IMR-90 (cell line): ENCODE measurements at regions not wholly inside any gene's neighbourhood (a gene's known extent, or its start where the extent isn't known, plus 50 kb on each side); places are given as distances from the start of the nearest gene placed in this dataset.

Experiments
- ATAC-seq: fragments of 200-7000 bp; cut with Tn5 transposase; 2 replicates; pipeline ENCODE4 v1.9.1; 2020; ENCODE audit warnings: low read depth, mild to moderate bottlenecking, moderate library complexity
- BruUV-seq: library from RNA; stranded (reverse); fragments of 400-500 nt; replicated peaks from 2 replicates; lab custom pipeline; 2021; lab: Mats Ljungman, UMichigan
- CTCF ChIA-PET: fragments of 300-600 bp; formaldehyde crosslinking; extraction: SDS; loops from one replicate; lab custom pipeline; 2021; ENCODE audit warnings: antibody characterized with exemption; lab: Yijun Ruan, JAX
- POLR2A ChIA-PET: fragments of 300-600 bp; sonication (Branson Sonifier 250); formaldehyde crosslinking; loops from one replicate; lab custom pipeline; 2022; ENCODE audit warnings: antibody characterized with exemption; ENCODE audit not compliant: unreplicated experiment; lab: Charles Lee
- DNase-seq: peaks from one replicate; pipeline ENCODE4 v3.0.0; 2013
- H2AFZ ChIP-seq: replicated peaks from 2 replicates; pipeline ENCODE3; 2013; ENCODE audit warnings: low read length, mild to moderate bottlenecking; ENCODE audit not compliant: poor library complexity
- H2AK5ac ChIP-seq: 2 replicates; pipeline ENCODE4 v1.6.1; 2013; ENCODE audit warnings: low read depth, low read length, inconsistent platforms
- H2AK9ac ChIP-seq: replicated peaks from 2 replicates; pipeline ENCODE3; 2013; ENCODE audit warnings: mild to moderate bottlenecking, low read depth, low read length, moderate library complexity; ENCODE audit not compliant: poor library complexity
- H2BK120ac ChIP-seq: 2 replicates; pipeline ENCODE4 v1.6.1; 2013; ENCODE audit warnings: low read depth, low read length, inconsistent platforms
- H2BK15ac ChIP-seq: 3 replicates; pipeline ENCODE4 v1.6.1; 2013; ENCODE audit warnings: low read depth, low read length, inconsistent platforms
- H2BK20ac ChIP-seq: 2 replicates; pipeline ENCODE4 v1.6.1; 2013; ENCODE audit warnings: low read depth, mild to moderate bottlenecking, inconsistent platforms, low read length, moderate library complexity
- H2BK5ac ChIP-seq: 2 replicates; pipeline ENCODE4 v1.6.1; 2013; ENCODE audit warnings: mild to moderate bottlenecking, low read depth, low read length, inconsistent platforms; ENCODE audit not compliant: poor library complexity, severe bottlenecking
- H3K14ac ChIP-seq: replicated peaks from 2 replicates; pipeline ENCODE4 v1.6.1; 2013; ENCODE audit warnings: low read depth, low read length, inconsistent platforms
- H3K18ac ChIP-seq: 2 replicates; pipeline ENCODE4 v1.6.1; 2013; ENCODE audit warnings: low read depth, low read length, control low read depth
- H3K23ac ChIP-seq: 2 replicates; pipeline ENCODE4 v1.6.1; 2013; ENCODE audit warnings: low read depth, low read length, inconsistent platforms
- H3K27ac ChIP-seq: 2 replicates; pipeline ENCODE4 v1.5.1; 2013; ENCODE audit warnings: mild to moderate bottlenecking, control low read depth, low read length; ENCODE audit not compliant: insufficient read depth
- H3K27me3 ChIP-seq: 2 replicates; pipeline ENCODE4 v1.6.1; 2013; ENCODE audit warnings: low read length; ENCODE audit not compliant: control insufficient read depth, insufficient read depth
- H3K36me3 ChIP-seq: 2 replicates; pipeline ENCODE4 v1.6.1; 2013; ENCODE audit warnings: low read length, mixed read lengths; ENCODE audit not compliant: control insufficient read depth, insufficient read depth
- H3K4ac ChIP-seq: 2 replicates; pipeline ENCODE4 v1.6.1; 2013; ENCODE audit warnings: low read depth, low read length, inconsistent platforms
- H3K4me1 ChIP-seq: 2 replicates; pipeline ENCODE4 v1.6.1; 2013; ENCODE audit warnings: low read length, mixed read lengths; ENCODE audit not compliant: control insufficient read depth, insufficient read depth
- H3K4me2 ChIP-seq: 2 replicates; pipeline ENCODE4 v1.6.1; 2013; ENCODE audit warnings: low read depth, mild to moderate bottlenecking, control low read depth, low read length, moderate library complexity
- H3K4me3 ChIP-seq: 2 replicates; pipeline ENCODE4 v1.5.1; 2013; ENCODE audit warnings: low read depth, mild to moderate bottlenecking, control low read depth, low read length, moderate library complexity; ENCODE audit not compliant: insufficient read depth
- H3K56ac ChIP-seq: 2 replicates; pipeline ENCODE4 v1.6.1; 2013; ENCODE audit warnings: low read length, inconsistent platforms; ENCODE audit not compliant: insufficient read depth; ENCODE audit errors: extremely low read depth
- H3K79me1 ChIP-seq, 2 experiments: 2 replicates each; pipeline ENCODE4 v1.6.1; 2013; ENCODE audit warnings: low read length in 2 of 2, inconsistent platforms in 1 of 2, low read depth in 1 of 2
- H3K9ac ChIP-seq: 2 replicates; pipeline ENCODE4 v1.6.1; 2013; ENCODE audit warnings: low read depth, low read length, control low read depth
- H3K9me1 ChIP-seq: 2 replicates; pipeline ENCODE4 v1.6.1; 2013; ENCODE audit warnings: low read length, inconsistent platforms; ENCODE audit not compliant: insufficient read depth
- H3K9me3 ChIP-seq: 2 replicates; pipeline ENCODE4 v1.6.1; 2013; ENCODE audit warnings: low read length; ENCODE audit not compliant: control insufficient read depth, insufficient read depth
- H4K20me1 ChIP-seq: 2 replicates; pipeline ENCODE4 v1.6.1; 2013; ENCODE audit warnings: low read length, inconsistent platforms; ENCODE audit not compliant: insufficient read depth
- H4K5ac ChIP-seq: 2 replicates; pipeline ENCODE4 v1.6.1; 2013; ENCODE audit warnings: mild to moderate bottlenecking, low read depth, low read length, control low read depth
- H4K8ac ChIP-seq, 2 experiments: 2 replicates each; pipeline ENCODE4 v1.6.1; 2013; ENCODE audit warnings: low read depth in 2 of 2, low read length in 2 of 2, control low read depth in 1 of 2, inconsistent platforms in 1 of 2
- H4K91ac ChIP-seq: 2 replicates; pipeline ENCODE4 v1.6.1; 2013; ENCODE audit warnings: low read depth, low read length, inconsistent platforms; ENCODE audit not compliant: insufficient read depth
- BHLHE40 ChIP-seq: fragments of 150-350 bp; IDR thresholded peaks from 2 replicates; pipeline ENCODE4 v1.6.1; 2016; ENCODE audit warnings: mild to moderate bottlenecking, low read depth, low read length
- CHD1 ChIP-seq: IDR thresholded peaks from 2 replicates; pipeline ENCODE4 v1.6.1; 2012; ENCODE audit warnings: low read depth, low read length, improper control_type of control experiment
- CTCF ChIP-seq: conservative IDR thresholded peaks from 2 replicates; pipeline ENCODE4 v1.5.1; 2012; ENCODE audit warnings: mild to moderate bottlenecking, low read depth, low read length, improper control_type of control experiment
- ELK1 ChIP-seq: fragments of 150-350 bp; IDR thresholded peaks from 2 replicates; pipeline ENCODE4 v1.6.1; 2016; ENCODE audit warnings: low read depth, mild to moderate bottlenecking, low read length, moderate library complexity, borderline replicate concordance
- MAZ ChIP-seq: IDR thresholded peaks from 2 replicates; pipeline ENCODE4 v1.6.1; 2012; ENCODE audit warnings: low read depth, mild to moderate bottlenecking, low read length, improper control_type of control experiment, moderate library complexity, borderline replicate concordance
- MXI1 ChIP-seq: IDR thresholded peaks from 2 replicates; pipeline ENCODE4 v1.6.1; 2012; ENCODE audit warnings: low read depth, mild to moderate bottlenecking, low read length, moderate library complexity, borderline replicate concordance
- NFE2L2 ChIP-seq: fragments of 150-350 bp; IDR thresholded peaks from 2 replicates; pipeline ENCODE4 v1.6.1; 2016; ENCODE audit warnings: low read depth, mild to moderate bottlenecking, low read length
- RFX5 ChIP-seq: IDR thresholded peaks from 2 replicates; pipeline ENCODE4 v1.8.0; 2012; ENCODE audit warnings: low read depth, mild to moderate bottlenecking, low read length, moderate library complexity
- WGBS, 2 experiments: methylation state at CpG; one replicate each; pipeline versions ENCODE4 v1.1.5 to v1.1.7; 2013; ENCODE audit warnings: missing lambda C conversion rate in 2 of 2; ENCODE audit not compliant: insufficient read length in 1 of 2; ENCODE audit errors: extremely low coverage in 2 of 2; 5-methylcytosine and 5-hydroxymethylcytosine counted together
- dilution Hi-C: fragments of 300-500 bp; cut with HindIII; formaldehyde crosslinking; loops from one replicate; pipeline ENCODE4 v1.14.3; 2018; ENCODE audit warnings: low sequenced_read_pairs; ENCODE audit not compliant: unreplicated experiment
- in situ Hi-C: fragments of 300-500 bp; cut with MboI; formaldehyde crosslinking; loops from 3 replicates; pipeline ENCODE4 v1.14.3; 2019; ENCODE audit warnings: low sequenced_read_pairs, inconsistent platforms, mixed read lengths
- intact Hi-C: fragments of 100-400 bp; cut with micrococcal nuclease; formaldehyde crosslinking; loops from 2 replicates; pipeline ENCODE4 v1.10.0; 2022

- WGBS, 2 experiments: no CpG with 5 or more reads among the region's 2 CpGs
- no peak overlapping the region for H3K56ac ChIP-seq
- H4K91ac ChIP-seq: no peak overlapping the region
- no peak overlapping the region for H3K14ac ChIP-seq
- no peak overlapping the region for H2AK5ac ChIP-seq
- no peak overlapping the region for H3K4ac ChIP-seq
- H2AK9ac ChIP-seq: no peak overlapping the region
- dilution Hi-C loops (no loop called here), intact Hi-C loops (no loop called here), in situ Hi-C loops (no loop called here)
- H3K9me3 ChIP-seq: no peaks in the 10 kb centered on the region
- no peak overlapping the region for H3K27ac ChIP-seq
- ChIA-PET POLR2A (no interaction called here), CTCF (no interaction called here)
- TF ChIP-seq MXI1 (no peak), RFX5 (no peak), BHLHE40 (no peak), MAZ (no peak), CHD1 (no peak), ELK1 (no peak), CTCF (no peak), NFE2L2 (no peak)
- no peak overlapping the region for H3K4me2 ChIP-seq
- no peak overlapping the region for H3K23ac ChIP-seq
- DNase-seq (no peak), ATAC-seq (no peak)
- H2AFZ ChIP-seq: no peak overlapping the region
- no peak overlapping the region for H2BK120ac ChIP-seq
- H3K9ac ChIP-seq: no peak overlapping the region
- no peak overlapping the region for H2BK5ac ChIP-seq
- H3K9me1 ChIP-seq: no peaks in the 10 kb centered on the region
- H2BK15ac ChIP-seq: no peak overlapping the region
- BruUV-seq: no TSS peak
- no peaks in the 10 kb centered on the region for H3K27me3 ChIP-seq
- H4K20me1 ChIP-seq: no peaks in the 10 kb centered on the region
- H4K5ac ChIP-seq: no peak overlapping the region
- H3K4me3 ChIP-seq: no peak overlapping the region
- H3K36me3 ChIP-seq: no peaks in the 10 kb centered on the region
- H4K8ac ChIP-seq: no peak overlapping the region
- H3K18ac ChIP-seq: no peak overlapping the region
- no peaks in the 10 kb centered on the region for H3K79me1 ChIP-seq
- H2BK20ac ChIP-seq: no peak overlapping the region
- H3K4me1 ChIP-seq: no peaks in the 10 kb centered on the region
Observed at GRCh38 chr10:53183733-53184132, 411.1 kb upstream of the MBL2 start.
